MG63 (cell line): ENCODE measurements at regions not wholly inside any gene's neighbourhood (a gene's known extent, or its start where the extent isn't known, plus 50 kb on each side); places are given as distances from the start of the nearest gene placed in this dataset.

ENCODE experiments used
- DNase-seq: peaks from one replicate; pipeline ENCODE4 v3.0.0-alpha.2; 2020
- H3K27me3 ChIP-seq: fragments of 250-450 bp; sonication (Bioruptor Pico); 2 replicates; pipeline ENCODE4 v1.5.1; 2020; ENCODE audit warnings: mild to moderate bottlenecking, moderate library complexity
- H3K36me3 ChIP-seq: fragments of 250-450 bp; sonication (Bioruptor Pico); 2 replicates; pipeline ENCODE4 v1.5.1; 2020; ENCODE audit warnings: mild to moderate bottlenecking, moderate library complexity
- H3K4me3 ChIP-seq: fragments of 250-450 bp; sonication (Bioruptor Pico); 2 replicates; pipeline ENCODE4 v1.5.1; 2020; ENCODE audit warnings: mild to moderate bottlenecking, moderate library complexity
- H3K9me3 ChIP-seq: fragments of 250-450 bp; sonication (Bioruptor Pico); 2 replicates; pipeline ENCODE4 v1.5.1; 2020; ENCODE audit warnings: mild to moderate bottlenecking, moderate library complexity

- no peaks in the 10 kb centered on the region for H3K36me3 ChIP-seq
- no peaks in the 10 kb centered on the region for H3K27me3 ChIP-seq
- no peak for DNase-seq
- no peak overlapping the region for H3K4me3 ChIP-seq
- H3K9me3 ChIP-seq: no peaks in the 10 kb centered on the region; the same call in 1 of the 2 replicates
Measured at GRCh38 chr3:147551491-147551890, 142.3 kb downstream of the ZIC1 start.

- no peak for DNase-seq
- Histone ChIP-seq H3K27me3 (no peaks in the 10 kb centered on the region), H3K36me3 (no peaks in the 10 kb centered on the region), H3K4me3 (no peak overlapping the region), H3K9me3 (no peaks in the 10 kb centered on the region)
Measured at GRCh38 chr3:147554332-147554731, 145.2 kb downstream of the ZIC1 start.

- no peaks in the 10 kb centered on the region for H3K9me3 ChIP-seq
- no peak overlapping the region for H3K4me3 ChIP-seq
- no peak for DNase-seq
- no peaks in the 10 kb centered on the region for H3K36me3 ChIP-seq
- H3K27me3 ChIP-seq: no peaks in the 10 kb centered on the region
Measured at GRCh38 chr3:147572970-147573340, 163.8 kb downstream of the ZIC1 start.

GRCh38 chr3:147574621-147575020 lies 165.5 kb downstream of the ZIC1 start:
- H3K9me3 ChIP-seq: no peaks in the 10 kb centered on the region
- no peaks in the 10 kb centered on the region for H3K36me3 ChIP-seq
- no peak for DNase-seq
- no peak overlapping the region for H3K4me3 ChIP-seq
- no peaks in the 10 kb centered on the region for H3K27me3 ChIP-seq

- Histone ChIP-seq H3K27me3 (no peaks in the 10 kb centered on the region), H3K4me3 (no peak overlapping the region), H3K9me3 (no peaks in the 10 kb centered on the region), H3K36me3 (no peaks in the 10 kb centered on the region)
- DNase-seq: no peak
Measured at GRCh38 chr3:147575391-147575790, 166.2 kb downstream of the ZIC1 start.

GRCh38 chr3:147582642-147583041 lies 173.5 kb downstream of the ZIC1 start:
- Histone ChIP-seq H3K36me3 (no peaks in the 10 kb centered on the region), H3K9me3 (no peaks in the 10 kb centered on the region), H3K4me3 (no peak overlapping the region), H3K27me3 (no peaks in the 10 kb centered on the region)
- DNase-seq: no peak

GRCh38 chr3:147589016-147589415 lies 179.9 kb downstream of the ZIC1 start:
- Histone ChIP-seq H3K9me3 (no peaks in the 10 kb centered on the region), H3K27me3 (no peaks in the 10 kb centered on the region), H3K36me3 (no peaks in the 10 kb centered on the region), H3K4me3 (no peak overlapping the region)
- DNase-seq: peak; percentile 50

GRCh38 chr3:147604136-147604535 lies 195.0 kb downstream of the ZIC1 start:
- no peak for DNase-seq
- no peak overlapping the region for H3K4me3 ChIP-seq
- H3K9me3 ChIP-seq: no peaks in the 10 kb centered on the region; the same call in 1 of the 2 replicates
- H3K36me3 ChIP-seq: no peaks in the 10 kb centered on the region
- H3K27me3 ChIP-seq: no peaks in the 10 kb centered on the region

- Histone ChIP-seq H3K27me3 (no peaks in the 10 kb centered on the region), H3K4me3 (no peak overlapping the region), H3K36me3 (no peaks in the 10 kb centered on the region), H3K9me3 (no peaks in the 10 kb centered on the region)
- no peak for DNase-seq
Measured at GRCh38 chr3:147613725-147614124, 204.6 kb downstream of the ZIC1 start.

- Histone ChIP-seq H3K9me3 (no peaks in the 10 kb centered on the region), H3K27me3 (no peaks in the 10 kb centered on the region), H3K36me3 (no peaks in the 10 kb centered on the region), H3K4me3 (no peak overlapping the region)
- DNase-seq: no peak
Measured at GRCh38 chr3:147614210-147614609, 205.0 kb downstream of the ZIC1 start.

GRCh38 chr3:147615035-147615434 lies 205.9 kb downstream of the ZIC1 start:
- no peak for DNase-seq
- no peaks in the 10 kb centered on the region for H3K9me3 ChIP-seq
- H3K4me3 ChIP-seq: no peak overlapping the region
- no peaks in the 10 kb centered on the region for H3K36me3 ChIP-seq
- no peaks in the 10 kb centered on the region for H3K27me3 ChIP-seq

- H3K4me3 ChIP-seq: no peak overlapping the region
- no peaks in the 10 kb centered on the region for H3K27me3 ChIP-seq
- no peak for DNase-seq
Measured at GRCh38 chr3:147616998-147617619, 207.9 kb downstream of the ZIC1 start.

GRCh38 chr3:147618691-147619090 lies 209.5 kb downstream of the ZIC1 start:
- no peak overlapping the region for H3K4me3 ChIP-seq
- no peaks in the 10 kb centered on the region for H3K36me3 ChIP-seq
- no peaks in the 10 kb centered on the region for H3K9me3 ChIP-seq
- peak; percentile 19 for DNase-seq
- no peaks in the 10 kb centered on the region for H3K27me3 ChIP-seq

More at GRCh38 chr3:147616998-147617619, 207.9 kb downstream of the ZIC1 start:
- Histone ChIP-seq H3K36me3 (no peaks in the 10 kb centered on the region), H3K9me3 (no peaks in the 10 kb centered on the region)

- Histone ChIP-seq H3K36me3 (no peaks in the 10 kb centered on the region), H3K4me3 (no peak overlapping the region), H3K27me3 (no peaks in the 10 kb centered on the region), H3K9me3 (no peaks in the 10 kb centered on the region)
- DNase-seq: no peak
Measured at GRCh38 chr3:147619921-147620560, 210.9 kb downstream of the ZIC1 start.

GRCh38 chr3:147620906-147621305 lies 211.7 kb downstream of the ZIC1 start:
- no peak for DNase-seq
- Histone ChIP-seq H3K36me3 (no peaks in the 10 kb centered on the region), H3K4me3 (no peak overlapping the region), H3K9me3 (no peaks in the 10 kb centered on the region), H3K27me3 (no peaks in the 10 kb centered on the region)

- DNase-seq: no peak
- Histone ChIP-seq H3K36me3 (no peaks in the 10 kb centered on the region), H3K4me3 (no peak overlapping the region), H3K27me3 (no peaks in the 10 kb centered on the region), H3K9me3 (peaks cover 2% of the 10 kb centered on the region)
Measured at GRCh38 chr3:147630921-147631415, 221.8 kb downstream of the ZIC1 start.

- DNase-seq: no peak
Measured at GRCh38 chr3:147640781-147641180, 231.6 kb downstream of the ZIC1 start.

GRCh38 chr3:147645761-147646160 lies 236.6 kb downstream of the ZIC1 start:
- Histone ChIP-seq H3K27me3 (no peaks in the 10 kb centered on the region), H3K9me3 (no peaks in the 10 kb centered on the region), H3K4me3 (no peak overlapping the region), H3K36me3 (no peaks in the 10 kb centered on the region)
- DNase-seq: no peak

More at GRCh38 chr3:147640781-147641180, 231.6 kb downstream of the ZIC1 start:
- Histone ChIP-seq H3K4me3 (no peak overlapping the region), H3K27me3 (no peaks in the 10 kb centered on the region), H3K9me3 (peaks cover 17% of the 10 kb centered on the region), H3K36me3 (no peaks in the 10 kb centered on the region)
